ENCODE measurements at regions not wholly inside any gene's neighbourhood (a gene's known extent, or its start where the extent isn't known, plus 50 kb on each side); places are given as distances from the start of the nearest gene placed in this dataset.
"Not testable (repeated sequence)": the region's sequence is repeated elsewhere in the genome, so short reads cannot be mapped to it uniquely, and the experiment has no call there.

- no TSS peak for BruUV-seq (replicated peaks)
- H3K36me3 ChIP-seq (ENCODE audit: control insufficient read depth in 2 of 2, extremely low read depth in 1 of 2, insufficient read depth in 2 of 2, low read length in 2 of 2) = peaks cover 0 to 2% of the 10 kb centered on the region in 2 experiments
- no peak for FAIRE-seq
- H3K4me3 ChIP-seq (replicated peaks in 1 of 3; ENCODE audit: insufficient read depth in 1 of 3, low read depth in 1 of 3, low read length in 3 of 3) = no peak overlapping the region
- no peak overlapping the region for H3K27ac ChIP-seq (ENCODE audit: insufficient read depth, low read depth, low read length)
- H3K9ac ChIP-seq (replicated peaks; ENCODE audit: extremely low read depth, insufficient read depth, low read length) = no peak overlapping the region
- peaks cover 1 to 14% of the 10 kb centered on the region in 2 experiments for H3K27me3 ChIP-seq (ENCODE audit: control insufficient read depth in 2 of 2, insufficient read depth in 2 of 2, low read length in 2 of 2)
- intact Hi-C loops (cut with micrococcal nuclease) (no loop called here), dilution Hi-C loops (cut with MboI; ENCODE audit: extremely low pct_ligation_motif_present, low sequenced_read_pairs) (no loop called here)
- H3K9me3 ChIP-seq (replicated peaks; ENCODE audit: control insufficient read depth, insufficient read depth, low read length) = no peaks in the 10 kb centered on the region
- no peak overlapping the region for H3K4me2 ChIP-seq (ENCODE audit: insufficient read depth, low read length)
- no peaks in the 10 kb centered on the region for H3K4me1 ChIP-seq (ENCODE audit: control insufficient read depth, extremely low read depth, insufficient read depth, low read length)
- H4K20me1 ChIP-seq (replicated peaks; ENCODE audit: control insufficient read depth, extremely low read depth, insufficient read depth, low read length) = no peaks in the 10 kb centered on the region
- no peaks in the 10 kb centered on the region for H3K79me2 ChIP-seq (ENCODE audit: control insufficient read depth, insufficient read depth, low read length)
- CTCF ChIA-PET = interaction anchor here (1.0 to 4.7 kb wide), 2 partner anchors 188 to 189 kb away, joined by 5 to 208 read pairs; no protein-coding TSS in a partner anchor
- no peaks in the 10 kb centered on the region for H3K9me1 ChIP-seq (replicated peaks; ENCODE audit: control insufficient read depth, extremely low read depth, insufficient read depth, low read length)
- no peak overlapping the region for H2AFZ ChIP-seq (ENCODE audit: low read depth, low read length)
- TF ChIP-seq MYC (IDR thresholded peaks at IDR 0.05; ENCODE audit: low read depth, low read length) = no peak
- TF ChIP-seq, protein P1, sequence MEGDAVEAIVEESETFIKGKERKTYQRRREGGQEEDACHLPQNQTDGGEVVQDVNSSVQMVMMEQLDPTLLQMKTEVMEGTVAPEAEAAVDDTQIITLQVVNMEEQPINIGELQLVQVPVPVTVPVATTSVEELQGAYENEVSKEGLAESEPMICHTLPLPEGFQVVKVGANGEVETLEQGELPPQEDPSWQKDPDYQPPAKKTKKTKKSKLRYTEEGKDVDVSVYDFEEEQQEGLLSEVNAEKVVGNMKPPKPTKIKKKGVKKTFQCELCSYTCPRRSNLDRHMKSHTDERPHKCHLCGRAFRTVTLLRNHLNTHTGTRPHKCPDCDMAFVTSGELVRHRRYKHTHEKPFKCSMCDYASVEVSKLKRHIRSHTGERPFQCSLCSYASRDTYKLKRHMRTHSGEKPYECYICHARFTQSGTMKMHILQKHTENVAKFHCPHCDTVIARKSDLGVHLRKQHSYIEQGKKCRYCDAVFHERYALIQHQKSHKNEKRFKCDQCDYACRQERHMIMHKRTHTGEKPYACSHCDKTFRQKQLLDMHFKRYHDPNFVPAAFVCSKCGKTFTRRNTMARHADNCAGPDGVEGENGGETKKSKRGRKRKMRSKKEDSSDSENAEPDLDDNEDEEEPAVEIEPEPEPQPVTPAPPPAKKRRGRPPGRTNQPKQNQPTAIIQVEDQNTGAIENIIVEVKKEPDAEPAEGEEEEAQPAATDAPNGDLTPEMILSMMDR (IDR thresholded peaks at IDR 0.05; ENCODE audit: extremely low read depth in 1 of 2, insufficient read depth in 1 of 2, low read depth in 1 of 2, low read length in 2 of 2) = no peak
- no peak for TF ChIP-seq POLR2A (IDR thresholded peaks at IDR 0.05; ENCODE audit: low read depth, low read length)
- no peak for TF ChIP-seq JUN (IDR thresholded peaks at IDR 0.05; ENCODE audit: borderline replicate concordance, insufficient read depth, insufficient read length, low read depth)
- no peak for TF ChIP-seq FOS (IDR thresholded peaks at IDR 0.05; ENCODE audit: borderline replicate concordance, insufficient read depth, low read length)
- TF ChIP-seq GATA2 (IDR thresholded peaks at IDR 0.05; ENCODE audit: insufficient read depth, insufficient read length, low read depth, low read length) = no peak
- no peak for TF ChIP-seq EZH2 (IDR thresholded peaks at IDR 0.05; ENCODE audit: borderline replicate concordance, low read depth, low read length, severe bottlenecking)
- TF ChIP-seq, protein P2, sequence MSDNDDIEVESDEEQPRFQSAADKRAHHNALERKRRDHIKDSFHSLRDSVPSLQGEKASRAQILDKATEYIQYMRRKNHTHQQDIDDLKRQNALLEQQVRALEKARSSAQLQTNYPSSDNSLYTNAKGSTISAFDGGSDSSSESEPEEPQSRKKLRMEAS (IDR thresholded peaks at IDR 0.05; ENCODE audit: insufficient read depth, insufficient read length) = no peak
- TF ChIP-seq POLR2AphosphoS5 (IDR thresholded peaks at IDR 0.05; ENCODE audit: insufficient read depth, low read depth, low read length) = no peak
- POLR2A ChIA-PET = no interaction called here
- no peak for DNase-seq (ENCODE audit: low read depth, low spot score)
Observed at GRCh38 chr17:45643591-45643990, 140.5 kb upstream of the CRHR1 start.

DNA sequence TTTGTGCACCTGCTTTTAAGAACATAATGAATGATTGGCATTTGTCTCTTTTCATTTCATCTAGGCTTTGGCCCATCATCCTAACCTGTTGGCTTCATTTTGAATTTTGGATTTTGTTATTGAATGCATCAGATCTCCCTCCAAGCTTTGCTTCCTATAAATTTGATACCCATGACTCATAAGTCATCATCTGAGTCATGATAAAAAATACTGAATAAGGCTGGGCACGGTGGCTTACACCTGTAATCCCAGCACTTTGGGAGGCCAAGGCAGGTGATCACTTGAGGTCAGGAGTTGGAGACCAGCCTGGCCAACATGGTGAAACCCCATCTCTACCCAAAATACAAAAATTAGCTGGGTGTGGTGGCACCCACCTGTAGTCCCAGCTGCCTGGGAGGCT, 139.5 kb upstream of the CRHR1 start:
- CTCF ChIA-PET = interaction anchor here (1.0 to 1.1 kb wide), 2 partner anchors 168 to 187 kb away, joined by 3 to 5 read pairs; no protein-coding TSS in a partner anchor
- FAIRE-seq; intact Hi-C loops (cut with micrococcal nuclease): not testable (repeated sequence)

More for the DNA sequence above, 139.5 kb upstream of the CRHR1 start:
- H3K79me2 ChIP-seq (ENCODE audit: control insufficient read depth, insufficient read depth, low read length); DNase-seq (ENCODE audit: low read depth, low spot score); BruUV-seq (replicated peaks); POLR2A ChIA-PET; H3K9me1 ChIP-seq (replicated peaks; ENCODE audit: control insufficient read depth, extremely low read depth, insufficient read depth, low read length); H3K4me2 ChIP-seq (ENCODE audit: insufficient read depth, low read length); dilution Hi-C loops (cut with MboI; ENCODE audit: extremely low pct_ligation_motif_present, low sequenced_read_pairs); H4K20me1 ChIP-seq (replicated peaks; ENCODE audit: control insufficient read depth, extremely low read depth, insufficient read depth, low read length); H2AFZ ChIP-seq (ENCODE audit: low read depth, low read length); H3K4me1 ChIP-seq (ENCODE audit: control insufficient read depth, extremely low read depth, insufficient read depth, low read length); H3K9ac ChIP-seq (replicated peaks; ENCODE audit: extremely low read depth, insufficient read depth, low read length); H3K4me3 ChIP-seq (replicated peaks in 1 of 3; ENCODE audit: insufficient read depth in 1 of 3, low read depth in 1 of 3, low read length in 3 of 3); H3K9me3 ChIP-seq (replicated peaks; ENCODE audit: control insufficient read depth, insufficient read depth, low read length); H3K36me3 ChIP-seq (ENCODE audit: control insufficient read depth in 2 of 2, extremely low read depth in 1 of 2, insufficient read depth in 2 of 2, low read length in 2 of 2); H3K27ac ChIP-seq (ENCODE audit: insufficient read depth, low read depth, low read length): not testable (repeated sequence)
- H3K27me3 ChIP-seq (ENCODE audit: control insufficient read depth in 2 of 2, insufficient read depth in 2 of 2, low read length in 2 of 2) = peaks cover 1 to 14% of the 10 kb centered on the region in 2 experiments
